Sigmoid colon (tissue), 4 donors: ENCODE measurements at regions not wholly inside any gene's neighbourhood (a gene's known extent, or its start where the extent isn't known, plus 50 kb on each side); places are given as distances from the start of the nearest gene placed in this dataset.

Source experiments
- CTCF ChIP-seq, 4 experiments: fragments of 450-650 bp in 3 of 4; fragments of 200-600 bp in 1 of 4; IDR thresholded peaks; one replicate each; pipeline ENCODE4 v1.5.1; 2016 to 2019; ENCODE audit warnings: antibody characterized with exemption in 4 of 4, mild to moderate bottlenecking in 3 of 4, moderate library complexity in 2 of 4
- EP300 ChIP-seq, 4 donors: sonication (generic); formaldehyde crosslinking; IDR thresholded peaks; one replicate each; pipeline ENCODE4 v1.6.1; 2017; ENCODE audit warnings: antibody characterized with exemption in 4 of 4
- POLR2A ChIP-seq, 2 donors: fragments of 450-650 bp; IDR thresholded peaks; one replicate each; pipeline ENCODE4 v1.6.1; 2016; ENCODE audit warnings: antibody characterized with exemption in 2 of 2, mild to moderate bottlenecking in 2 of 2, moderate library complexity in 2 of 2
- POLR2AphosphoS5 ChIP-seq, 4 donors: sonication (generic); formaldehyde crosslinking; IDR thresholded peaks; one replicate each; pipeline ENCODE4 v1.6.1; 2017; ENCODE audit warnings: antibody characterized with exemption in 4 of 4

GRCh38 chr11:95415837-95416304 lies 184.9 kb upstream of the SESN3 start:
- TF ChIP-seq CTCF (IDR thresholded peaks at IDR 0.05) (no peak), POLR2A (IDR thresholded peaks at IDR 0.05) (no peak), POLR2AphosphoS5 (IDR thresholded peaks at IDR 0.05) (no peak), EP300 (IDR thresholded peaks at IDR 0.05) (no peak)
